ENCODE measurements at regions not wholly inside any gene's neighbourhood (a gene's known extent, or its start where the extent isn't known, plus 50 kb on each side); places are given as distances from the start of the nearest gene placed in this dataset.

DNA sequence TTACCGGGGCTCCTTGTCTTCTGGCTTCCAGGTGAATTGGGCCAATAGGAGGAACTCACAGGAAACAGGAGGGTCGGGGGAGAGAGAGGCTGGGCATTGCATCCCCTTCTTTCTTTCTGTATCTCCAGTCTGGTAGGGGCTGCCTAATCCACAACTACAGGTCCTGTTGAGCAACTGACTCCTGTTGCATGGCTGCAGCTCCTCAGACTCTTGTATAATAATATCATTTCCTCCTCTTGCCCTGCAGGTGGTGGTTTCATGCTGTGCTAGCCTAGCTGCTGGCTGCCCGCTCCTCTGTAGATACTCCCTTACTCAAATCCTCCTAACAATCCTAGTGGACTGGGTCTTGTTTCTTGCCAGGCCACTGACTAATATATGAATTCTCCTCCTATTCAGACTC is 276.5 kb upstream of the SMIM30 start:
- no peaks in the 10 kb centered on the region for H3K79me2 ChIP-seq (ENCODE audit: control insufficient read depth, insufficient read depth, low read length)
- TF ChIP-seq HDGF (IDR thresholded peaks at IDR 0.05) = no peak
- no peak for TF ChIP-seq ZZZ3 (IDR thresholded peaks at IDR 0.05; ENCODE audit: control insufficient read depth, insufficient read length, low read depth)
- TF ChIP-seq NFXL1 (IDR thresholded peaks at IDR 0.05; ENCODE audit: borderline replicate concordance) = no peak
- TF ChIP-seq ZNF622 (IDR thresholded peaks at IDR 0.05) = no peak
- TF ChIP-seq, protein P1, sequence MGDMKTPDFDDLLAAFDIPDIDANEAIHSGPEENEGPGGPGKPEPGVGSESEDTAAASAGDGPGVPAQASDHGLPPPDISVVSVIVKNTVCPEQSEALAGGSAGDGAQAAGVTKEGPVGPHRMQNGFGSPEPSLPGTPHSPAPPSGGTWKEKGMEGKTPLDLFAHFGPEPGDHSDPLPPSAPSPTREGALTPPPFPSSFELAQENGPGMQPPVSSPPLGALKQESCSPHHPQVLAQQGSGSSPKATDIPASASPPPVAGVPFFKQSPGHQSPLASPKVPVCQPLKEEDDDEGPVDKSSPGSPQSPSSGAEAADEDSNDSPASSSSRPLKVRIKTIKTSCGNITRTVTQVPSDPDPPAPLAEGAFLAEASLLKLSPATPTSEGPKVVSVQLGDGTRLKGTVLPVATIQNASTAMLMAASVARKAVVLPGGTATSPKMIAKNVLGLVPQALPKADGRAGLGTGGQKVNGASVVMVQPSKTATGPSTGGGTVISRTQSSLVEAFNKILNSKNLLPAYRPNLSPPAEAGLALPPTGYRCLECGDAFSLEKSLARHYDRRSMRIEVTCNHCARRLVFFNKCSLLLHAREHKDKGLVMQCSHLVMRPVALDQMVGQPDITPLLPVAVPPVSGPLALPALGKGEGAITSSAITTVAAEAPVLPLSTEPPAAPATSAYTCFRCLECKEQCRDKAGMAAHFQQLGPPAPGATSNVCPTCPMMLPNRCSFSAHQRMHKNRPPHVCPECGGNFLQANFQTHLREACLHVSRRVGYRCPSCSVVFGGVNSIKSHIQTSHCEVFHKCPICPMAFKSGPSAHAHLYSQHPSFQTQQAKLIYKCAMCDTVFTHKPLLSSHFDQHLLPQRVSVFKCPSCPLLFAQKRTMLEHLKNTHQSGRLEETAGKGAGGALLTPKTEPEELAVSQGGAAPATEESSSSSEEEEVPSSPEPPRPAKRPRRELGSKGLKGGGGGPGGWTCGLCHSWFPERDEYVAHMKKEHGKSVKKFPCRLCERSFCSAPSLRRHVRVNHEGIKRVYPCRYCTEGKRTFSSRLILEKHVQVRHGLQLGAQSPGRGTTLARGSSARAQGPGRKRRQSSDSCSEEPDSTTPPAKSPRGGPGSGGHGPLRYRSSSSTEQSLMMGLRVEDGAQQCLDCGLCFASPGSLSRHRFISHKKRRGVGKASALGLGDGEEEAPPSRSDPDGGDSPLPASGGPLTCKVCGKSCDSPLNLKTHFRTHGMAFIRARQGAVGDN (IDR thresholded peaks at IDR 0.05) = no peak
- no peak overlapping the region for H3K4me2 ChIP-seq (ENCODE audit: control insufficient read depth, insufficient read depth)
- no TSS peak for BruUV-seq (replicated peaks)
- ATAC-seq (no peak; the same call in 2 of the 3 replicates), DNase-seq (ENCODE audit: low read depth, low spot score) (no peak), FAIRE-seq (no peak)
- in situ Hi-C loops (cut with MboI) = no loop called here
- H3K27ac ChIP-seq (ENCODE audit: control insufficient read depth, insufficient read depth) = no peak overlapping the region
- ChIA-PET SMC1A (ENCODE audit: uncharacterized antibody, unreplicated experiment) (no interaction called here), CTCF (no interaction called here), RAD21 (ENCODE audit: unreplicated experiment) (no interaction called here), POLR2A (no interaction called here)
- no peak overlapping the region for H3K9ac ChIP-seq (ENCODE audit: control insufficient read depth, insufficient read depth, low read length)
- H2AFZ ChIP-seq (ENCODE audit: control insufficient read depth, low read depth, low read length) = no peak overlapping the region
- H3K9me3 ChIP-seq (replicated peaks; ENCODE audit: control insufficient read depth, insufficient read depth, low read length) = no peaks in the 10 kb centered on the region
- no peaks in the 10 kb centered on the region for H3K36me3 ChIP-seq (ENCODE audit: control insufficient read depth in 2 of 2, insufficient read depth in 2 of 2, low read length in 1 of 2)
- WGBS (ENCODE audit: insufficient coverage, insufficient replicate concordance, low lambda C conversion rate, missing lambda C conversion rate) = 0% methylated on average over 3 of the region's 3 CpGs
- no peaks in the 10 kb centered on the region for H3K27me3 ChIP-seq (replicated peaks in 1 of 2; ENCODE audit: control insufficient read depth in 2 of 2, insufficient read depth in 2 of 2, low read length in 1 of 2)
- no peaks in the 10 kb centered on the region for H4K20me1 ChIP-seq (ENCODE audit: control insufficient read depth, insufficient read depth)
- intact Hi-C loops (cut with micrococcal nuclease; ENCODE audit: unreplicated experiment) = no loop called here
- no peak overlapping the region for H3K4me3 ChIP-seq
- no peaks in the 10 kb centered on the region for H3K4me1 ChIP-seq (ENCODE audit: control insufficient read depth, insufficient read depth, low read length)
